ENCODE measurements at regions not wholly inside any gene's neighbourhood (a gene's known extent, or its start where the extent isn't known, plus 50 kb on each side); places are given as distances from the start of the nearest gene placed in this dataset.

DNA sequence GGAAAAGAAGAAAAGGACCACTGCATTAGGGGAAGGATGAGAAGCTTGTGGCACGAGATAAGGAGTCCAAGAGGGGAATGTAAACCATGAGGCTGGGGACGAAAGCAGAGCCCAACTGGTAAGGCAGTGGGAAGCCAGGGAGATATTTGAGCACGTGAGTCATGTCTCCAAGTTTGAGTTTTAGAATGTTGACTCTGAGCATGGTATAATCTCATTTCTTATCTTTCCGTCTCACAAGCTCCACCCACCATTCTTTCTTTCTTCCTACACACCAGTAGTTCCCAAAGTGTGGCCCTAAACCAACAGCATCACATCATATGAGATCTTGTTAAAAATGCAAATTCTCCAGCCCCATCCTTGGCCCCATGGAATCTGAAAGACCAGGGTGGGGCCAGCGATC, 145.3 kb downstream of the PLPP3 start:
- Histone ChIP-seq H3K4me1 (ENCODE audit: insufficient read depth, low read length, poor library complexity, severe bottlenecking) (no peaks in the 10 kb centered on the region), H3K4me3 (ENCODE audit: low read length, poor library complexity, severe bottlenecking) (no peak overlapping the region), H3K79me2 (ENCODE audit: insufficient read depth, low read length) (no peaks in the 10 kb centered on the region), H3K9me3 (ENCODE audit: insufficient read depth, low read depth, low read length) (no peaks in the 10 kb centered on the region), H3K4me2 (ENCODE audit: low read depth, low read length, poor library complexity, severe bottlenecking) (no peak overlapping the region), H3K27me3 (ENCODE audit: insufficient read depth, low read length, poor library complexity, severe bottlenecking) (no peaks in the 10 kb centered on the region), H3F3A (ENCODE audit: low read depth) (no peaks in the 10 kb centered on the region), H2AFZ (ENCODE audit: low read length) (no peak overlapping the region), H3K9ac (ENCODE audit: low read depth, low read length, poor library complexity, severe bottlenecking) (no peak overlapping the region), H3K9me2 (replicated peaks; ENCODE audit: low read depth, low read length) (no peaks in the 10 kb centered on the region), H3K36me3 (ENCODE audit: insufficient read depth, low read length) (no peaks in the 10 kb centered on the region), H4K20me1 (ENCODE audit: insufficient read depth, low read length, poor library complexity, severe bottlenecking) (no peaks in the 10 kb centered on the region)
- TF ChIP-seq EZH2phosphoT487 (IDR thresholded peaks at IDR 0.05; ENCODE audit: borderline replicate concordance), result no peak
- TF ChIP-seq, protein P1, sequence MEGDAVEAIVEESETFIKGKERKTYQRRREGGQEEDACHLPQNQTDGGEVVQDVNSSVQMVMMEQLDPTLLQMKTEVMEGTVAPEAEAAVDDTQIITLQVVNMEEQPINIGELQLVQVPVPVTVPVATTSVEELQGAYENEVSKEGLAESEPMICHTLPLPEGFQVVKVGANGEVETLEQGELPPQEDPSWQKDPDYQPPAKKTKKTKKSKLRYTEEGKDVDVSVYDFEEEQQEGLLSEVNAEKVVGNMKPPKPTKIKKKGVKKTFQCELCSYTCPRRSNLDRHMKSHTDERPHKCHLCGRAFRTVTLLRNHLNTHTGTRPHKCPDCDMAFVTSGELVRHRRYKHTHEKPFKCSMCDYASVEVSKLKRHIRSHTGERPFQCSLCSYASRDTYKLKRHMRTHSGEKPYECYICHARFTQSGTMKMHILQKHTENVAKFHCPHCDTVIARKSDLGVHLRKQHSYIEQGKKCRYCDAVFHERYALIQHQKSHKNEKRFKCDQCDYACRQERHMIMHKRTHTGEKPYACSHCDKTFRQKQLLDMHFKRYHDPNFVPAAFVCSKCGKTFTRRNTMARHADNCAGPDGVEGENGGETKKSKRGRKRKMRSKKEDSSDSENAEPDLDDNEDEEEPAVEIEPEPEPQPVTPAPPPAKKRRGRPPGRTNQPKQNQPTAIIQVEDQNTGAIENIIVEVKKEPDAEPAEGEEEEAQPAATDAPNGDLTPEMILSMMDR (conservative IDR thresholded peaks at IDR 0.05; ENCODE audit: low read length), result no peak

DNA sequence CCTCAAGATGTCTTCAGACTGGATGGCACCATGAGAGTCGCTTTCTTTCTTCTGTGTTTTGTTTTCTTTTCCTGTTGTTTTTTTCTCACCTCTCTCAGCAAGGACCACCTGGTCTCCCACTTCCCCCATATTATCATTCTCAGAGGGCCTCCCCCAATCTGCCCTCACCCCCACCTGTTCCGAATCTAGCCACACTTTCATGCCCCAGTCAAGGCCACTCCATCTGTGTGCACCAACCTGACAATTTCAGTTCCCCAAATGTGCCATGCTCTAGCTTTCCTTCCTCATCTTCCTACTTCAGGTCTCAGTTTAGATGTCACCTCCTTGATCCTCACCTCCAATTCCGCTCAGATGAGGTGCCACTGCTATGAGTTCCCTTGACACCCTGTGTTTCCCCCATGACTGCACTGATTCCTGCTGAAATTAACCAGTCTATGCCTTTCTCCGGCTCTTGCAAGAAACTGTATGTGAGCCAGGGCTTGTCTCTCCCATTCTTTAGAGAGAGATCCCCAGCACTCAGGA, 146.2 kb downstream of the PLPP3 start:
- Histone ChIP-seq H3K4me3 (ENCODE audit: low read length, poor library complexity, severe bottlenecking) (no peak overlapping the region), H3K4me1 (ENCODE audit: insufficient read depth, low read length, poor library complexity, severe bottlenecking) (no peaks in the 10 kb centered on the region), H3K9me3 (ENCODE audit: insufficient read depth, low read depth, low read length) (no peaks in the 10 kb centered on the region), H3K9me2 (replicated peaks; ENCODE audit: low read depth, low read length) (no peaks in the 10 kb centered on the region), H3K4me2 (ENCODE audit: low read depth, low read length, poor library complexity, severe bottlenecking) (no peak overlapping the region), H3F3A (ENCODE audit: low read depth) (no peaks in the 10 kb centered on the region), H3K9ac (ENCODE audit: low read depth, low read length, poor library complexity, severe bottlenecking) (no peak overlapping the region), H3K27me3 (ENCODE audit: insufficient read depth, low read length, poor library complexity, severe bottlenecking) (no peaks in the 10 kb centered on the region), H3K36me3 (ENCODE audit: insufficient read depth, low read length) (no peaks in the 10 kb centered on the region), H2AFZ (ENCODE audit: low read length) (no peak overlapping the region), H3K79me2 (ENCODE audit: insufficient read depth, low read length) (no peaks in the 10 kb centered on the region), H4K20me1 (ENCODE audit: insufficient read depth, low read length, poor library complexity, severe bottlenecking) (no peaks in the 10 kb centered on the region)
- TF ChIP-seq EZH2phosphoT487 (IDR thresholded peaks at IDR 0.05; ENCODE audit: borderline replicate concordance), result no peak

DNA sequence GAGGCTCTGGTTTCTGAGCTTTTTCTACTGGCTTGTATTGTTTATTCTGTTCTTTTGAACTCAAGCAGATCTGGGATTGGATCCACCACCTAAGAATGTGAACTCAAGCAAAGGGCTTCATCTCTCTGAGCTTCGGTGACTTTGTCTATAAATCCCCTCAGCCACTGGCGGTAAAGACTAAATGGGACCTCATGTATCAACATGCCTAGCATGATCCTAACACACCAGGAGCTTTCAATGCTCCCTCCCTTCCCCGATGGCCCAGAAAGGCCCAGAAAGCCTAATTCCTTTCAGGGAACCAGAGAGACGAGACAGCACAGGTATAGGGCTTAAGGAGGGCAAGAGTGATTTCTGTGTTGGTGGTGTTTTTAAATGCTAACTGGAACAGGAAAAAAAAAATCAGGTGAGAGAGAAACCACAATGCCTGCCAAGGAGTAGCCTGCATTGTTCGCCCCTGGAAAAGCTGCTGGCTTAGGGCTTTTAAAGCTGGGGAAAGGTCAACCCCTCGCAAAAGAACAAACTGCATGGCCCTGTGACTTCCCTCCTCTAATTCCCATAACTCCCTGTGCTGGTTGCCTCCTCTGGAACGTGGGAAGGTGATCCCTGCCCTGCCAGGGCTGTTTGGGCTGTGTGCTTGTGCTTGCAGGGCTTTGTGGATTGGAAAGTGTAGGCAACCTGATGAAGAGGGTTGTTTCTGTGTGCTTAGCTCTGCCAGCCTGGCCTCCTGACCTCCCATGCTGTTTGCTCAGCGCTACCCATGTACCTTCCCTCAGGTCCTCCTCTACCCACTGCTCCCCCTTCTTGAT, 147.0 kb downstream of the PLPP3 start:
- Histone ChIP-seq H3K9me3 (ENCODE audit: insufficient read depth, low read depth, low read length) (0 out of 2 replicates have a peak, but pooled peaks cover 2% of the 10 kb centered on the region), H3K79me2 (ENCODE audit: insufficient read depth, low read length) (no peaks in the 10 kb centered on the region), H3K4me2 (ENCODE audit: low read depth, low read length, poor library complexity, severe bottlenecking) (no peak overlapping the region), H3F3A (ENCODE audit: low read depth) (no peaks in the 10 kb centered on the region), H4K20me1 (ENCODE audit: insufficient read depth, low read length, poor library complexity, severe bottlenecking) (no peaks in the 10 kb centered on the region), H3K9me2 (replicated peaks; ENCODE audit: low read depth, low read length) (no peaks in the 10 kb centered on the region), H3K27me3 (ENCODE audit: insufficient read depth, low read length, poor library complexity, severe bottlenecking) (no peaks in the 10 kb centered on the region), H3K9ac (ENCODE audit: low read depth, low read length, poor library complexity, severe bottlenecking) (no peak overlapping the region), H3K4me3 (ENCODE audit: low read length, poor library complexity, severe bottlenecking) (no peak overlapping the region), H2AFZ (ENCODE audit: low read length) (no peak overlapping the region), H3K4me1 (ENCODE audit: insufficient read depth, low read length, poor library complexity, severe bottlenecking) (no peaks in the 10 kb centered on the region), H3K36me3 (ENCODE audit: insufficient read depth, low read length) (no peaks in the 10 kb centered on the region)
- TF ChIP-seq EZH2phosphoT487 (IDR thresholded peaks at IDR 0.05; ENCODE audit: borderline replicate concordance), result no peak
- TF ChIP-seq, protein P1 (conservative IDR thresholded peaks at IDR 0.05; ENCODE audit: low read length), result no peak

All from Loucy (cell line).